ENCODE measurements at regions not wholly inside any gene's neighbourhood (a gene's known extent, or its start where the extent isn't known, plus 50 kb on each side); places are given as distances from the start of the nearest gene placed in this dataset.
"Not testable (repeated sequence)": the region's sequence is repeated elsewhere in the genome, so short reads cannot be mapped to it uniquely, and the experiment has no call there.

- DNase-seq: no peak
These were observed 155.4 kb downstream of the DIO2 start for GRCh38 chr14:80055667-80056496.

DNA sequence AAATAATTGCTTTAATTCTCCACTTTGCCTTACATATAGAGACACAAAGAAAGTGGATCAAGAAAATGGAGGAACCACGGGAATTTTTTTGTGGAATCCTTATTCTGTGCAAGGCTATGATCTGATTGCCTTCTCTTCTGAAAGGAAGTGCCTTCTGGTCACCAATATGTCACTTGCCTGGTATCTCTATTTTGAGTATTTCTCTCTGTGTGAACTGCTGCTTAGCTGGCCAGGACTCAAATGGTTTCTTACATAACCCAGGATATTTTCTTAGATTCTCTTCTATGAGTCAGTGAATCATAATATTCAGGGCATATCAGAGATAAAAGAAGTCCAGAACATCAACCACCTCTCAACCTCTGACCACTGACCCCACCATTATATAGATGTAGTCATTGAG is 156.1 kb downstream of the DIO2 start:
- DNase-seq: no peak

DNA sequence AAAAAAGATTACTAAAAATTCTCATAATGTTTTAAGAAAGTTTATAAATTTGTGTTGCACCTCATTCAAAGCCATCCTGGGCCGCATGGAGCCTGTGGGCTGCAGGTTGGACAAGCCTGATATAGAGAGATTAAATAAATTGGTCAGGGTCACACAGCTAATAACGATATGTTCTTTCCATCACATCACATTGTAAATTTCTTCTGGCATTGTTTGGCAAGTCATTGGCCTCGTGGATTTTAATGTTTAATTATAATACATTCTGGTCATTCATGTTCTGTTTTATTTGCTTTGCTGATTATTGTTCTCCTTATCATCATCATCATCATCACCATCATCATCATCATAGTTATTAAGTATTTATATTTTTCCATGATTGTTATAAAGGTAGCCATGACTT is 157.3 kb downstream of the DIO2 start:
- no peak for DNase-seq

GRCh38 chr14:80049055-80049454 is 162.2 kb downstream of the DIO2 start:
- DNase-seq: no peak

DNA sequence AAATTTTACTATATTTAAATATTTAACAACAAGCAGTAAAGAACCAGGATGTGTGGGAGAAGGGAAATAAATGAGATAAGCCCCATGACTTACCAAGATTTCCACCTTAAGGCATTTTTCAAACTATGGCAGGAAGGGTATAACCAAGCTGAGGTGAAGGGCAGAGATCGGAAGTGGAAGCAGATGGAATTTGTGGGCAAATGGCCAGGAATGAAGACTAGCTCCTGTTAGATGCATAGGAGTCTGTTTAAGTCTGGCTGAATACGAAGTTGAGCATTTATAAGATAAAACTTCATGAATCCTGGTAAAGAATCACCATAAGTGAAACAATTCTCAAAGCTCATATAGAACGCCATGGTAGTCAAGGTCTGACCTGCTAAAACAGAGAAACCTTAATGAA is 163.5 kb downstream of the DIO2 start:
- no peak for DNase-seq

- no peak for DNase-seq
These were observed 174.0 kb downstream of the DIO2 start for GRCh38 chr14:80037349-80037748.

- no peak for DNase-seq
These were observed 186.9 kb downstream of the DIO2 start for GRCh38 chr14:80024417-80024816.

DNA sequence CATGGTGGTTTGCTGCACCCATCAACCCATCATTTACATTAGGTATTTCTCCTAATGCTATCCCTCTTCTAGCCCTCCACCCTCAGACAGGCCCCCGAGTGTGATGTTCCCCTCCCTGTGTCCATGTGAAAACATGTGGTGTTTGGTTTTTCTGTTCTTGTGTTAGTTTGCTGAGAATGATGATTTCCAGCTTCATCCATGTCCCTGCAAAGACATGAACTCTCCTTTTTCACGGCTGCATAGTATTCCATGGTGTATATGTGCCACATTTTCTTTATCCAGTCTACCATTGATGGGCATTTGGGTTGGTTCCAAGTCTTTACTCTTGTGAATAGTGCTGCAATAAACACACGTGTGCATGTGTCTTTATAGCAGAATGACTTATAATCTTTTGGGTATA is 192.8 kb downstream of the DIO2 start:
- not testable (repeated sequence) for DNase-seq

DNA sequence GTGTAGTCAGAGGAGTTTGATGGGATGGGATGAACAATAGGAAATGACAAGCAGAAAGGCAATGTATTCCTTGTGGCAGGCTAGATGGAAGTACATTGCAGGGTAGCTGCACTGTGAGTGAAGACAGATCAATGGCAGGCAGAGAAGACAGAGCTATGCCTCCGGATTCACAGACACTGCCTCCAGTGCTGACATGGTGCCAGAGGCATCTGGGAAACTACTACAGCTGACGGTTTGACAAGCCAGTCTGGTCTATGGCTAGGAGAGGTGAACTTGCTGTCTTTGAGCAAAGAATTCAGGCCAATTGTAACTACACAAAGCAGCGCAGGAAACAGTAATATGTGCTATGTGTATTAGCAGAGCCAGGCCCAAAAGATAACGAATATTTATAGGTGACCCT is 193.5 kb downstream of the DIO2 start:
- no peak for DNase-seq

DNA sequence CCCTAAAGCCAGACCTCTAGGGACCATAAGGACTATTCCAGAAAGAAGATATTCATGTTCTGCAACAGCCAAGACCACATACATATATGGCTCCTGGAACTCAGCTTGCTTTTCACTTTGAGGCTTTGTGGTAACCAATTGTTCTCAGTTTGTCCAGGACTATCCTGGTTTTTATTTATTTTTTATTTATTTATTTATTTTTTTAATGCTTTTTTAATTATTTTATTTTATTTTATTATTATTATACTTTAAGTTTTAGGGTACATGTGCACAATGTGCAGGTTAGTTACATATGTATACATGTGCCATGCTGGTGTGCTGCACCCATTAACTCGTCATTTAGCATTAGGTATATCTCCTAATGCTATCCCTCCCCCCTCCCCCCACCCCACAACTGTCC is 201.1 kb downstream of the DIO2 start:
- not testable (repeated sequence) for DNase-seq

GRCh38 chr14:80005561-80005960 is 205.7 kb downstream of the DIO2 start:
- DNase-seq: no peak

GRCh38 chr14:80004871-80005270 is 206.4 kb downstream of the DIO2 start:
- no peak for DNase-seq

- DNase-seq: no peak
These were observed 208.2 kb downstream of the DIO2 start for GRCh38 chr14:80003138-80003537.

DNA sequence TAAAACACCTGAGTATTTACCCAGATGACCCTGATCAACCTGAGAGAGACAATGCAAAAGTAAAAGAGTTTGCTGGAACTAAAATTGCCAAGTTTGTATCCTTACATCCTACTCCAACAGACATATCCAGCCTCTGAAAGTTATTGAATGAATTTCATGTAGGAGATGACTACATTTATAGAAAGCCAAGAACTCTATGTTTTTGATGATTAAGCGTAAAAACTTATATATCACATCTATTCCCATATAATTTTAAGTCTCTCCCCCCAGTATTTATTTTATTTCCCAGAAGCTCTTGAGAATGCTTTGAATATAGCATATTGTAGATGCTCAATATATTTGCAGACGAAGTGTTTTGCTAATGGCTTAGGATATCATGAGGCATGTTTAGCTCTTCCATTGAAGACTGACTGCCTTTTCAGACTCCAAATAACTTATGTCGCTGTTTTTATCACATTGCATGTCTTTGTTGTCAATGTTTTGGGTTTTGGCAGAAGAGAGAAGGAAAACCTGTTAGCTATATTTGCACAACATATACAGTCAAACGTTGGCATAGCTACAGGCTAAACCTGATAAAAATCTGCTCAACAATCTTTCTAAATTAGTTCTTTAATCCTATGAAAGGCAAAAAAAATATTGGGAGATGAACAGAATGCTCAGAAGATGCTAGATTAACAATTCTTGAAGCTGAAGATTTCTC is 213.6 kb downstream of the DIO2 start:
- no peak for DNase-seq

GRCh38 chr14:79992407-79993198 is 218.7 kb downstream of the DIO2 start:
- no peak for DNase-seq

DNA sequence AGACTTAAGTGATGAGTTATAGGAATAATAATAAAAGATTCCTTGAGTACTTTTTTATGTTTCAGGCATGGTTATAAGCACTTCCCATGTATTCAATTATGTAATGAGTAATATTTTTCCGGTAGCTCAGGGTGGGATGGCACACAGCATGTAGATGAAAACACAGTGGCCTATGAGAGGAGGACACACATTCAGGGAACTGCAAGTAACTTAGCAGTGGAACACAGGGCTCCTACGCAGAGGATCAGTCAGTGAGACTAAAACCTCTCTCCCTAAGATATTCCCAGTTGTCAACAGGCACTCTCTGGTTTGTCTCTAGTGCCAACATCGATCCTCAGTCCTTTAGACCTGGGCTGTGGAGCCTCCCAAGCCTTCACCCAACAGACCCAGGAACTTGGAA is 219.4 kb downstream of the DIO2 start:
- no peak for DNase-seq

DNA sequence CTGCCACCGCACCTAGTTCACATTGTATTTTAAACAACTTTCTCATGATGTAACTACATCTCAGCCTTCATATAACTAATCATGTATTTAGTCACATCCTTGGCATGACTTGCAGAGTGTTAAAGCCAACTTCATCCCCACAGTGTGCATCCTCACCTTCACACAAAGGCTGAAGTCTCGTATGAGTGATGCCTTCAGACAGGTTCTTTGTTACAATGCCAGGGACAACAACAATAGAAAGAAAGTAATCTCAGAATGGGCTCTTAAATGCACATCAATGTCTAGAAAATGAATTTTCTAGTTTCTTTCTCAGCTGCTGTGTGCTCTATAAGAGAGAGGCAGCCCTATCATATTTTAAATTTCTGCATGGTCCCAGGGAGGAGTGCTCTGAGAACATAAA is 221.3 kb downstream of the DIO2 start:
- DNase-seq: no peak

DNA sequence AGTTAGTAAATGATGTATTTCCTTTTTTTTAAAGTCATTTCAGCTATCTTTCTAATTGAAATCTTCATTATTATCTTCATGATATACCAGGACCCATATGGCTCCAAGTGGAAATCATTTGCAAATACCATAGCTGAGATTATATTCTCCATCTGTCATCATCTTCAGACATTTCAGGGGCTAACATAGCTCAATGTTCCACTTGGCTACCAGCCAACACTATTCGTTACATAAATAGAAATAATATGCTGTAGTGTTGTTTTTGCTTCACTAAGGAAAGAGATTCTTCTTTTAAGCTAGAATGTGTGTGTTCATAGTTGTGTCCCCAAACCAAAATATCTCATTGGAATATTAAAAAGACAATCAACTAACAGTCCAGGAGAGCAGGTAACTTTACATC is 225.1 kb downstream of the DIO2 start:
- no peak for DNase-seq

DNA sequence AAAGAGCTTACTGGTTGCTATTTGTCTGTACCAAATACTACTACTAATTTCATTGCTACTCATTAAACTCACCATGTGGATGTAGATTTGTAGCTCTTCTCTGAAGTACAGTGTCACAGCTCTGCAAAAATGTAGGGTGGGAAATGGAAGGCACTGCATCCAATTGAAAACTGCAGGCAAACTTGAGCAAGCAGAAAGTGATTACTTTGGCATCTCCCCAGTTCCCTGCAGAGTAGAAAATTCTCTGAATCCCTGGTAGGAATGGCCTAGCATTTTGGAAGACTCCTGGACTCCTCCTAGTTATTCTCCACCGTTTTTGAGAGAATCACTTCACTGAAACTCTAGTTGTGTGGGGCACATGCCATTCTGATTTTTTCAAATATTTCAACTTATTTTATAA is 239.1 kb downstream of the DIO2 start:
- DNase-seq: no peak

GRCh38 chr14:79971330-79971729 is 240.0 kb downstream of the DIO2 start:
- no peak for DNase-seq

DNA sequence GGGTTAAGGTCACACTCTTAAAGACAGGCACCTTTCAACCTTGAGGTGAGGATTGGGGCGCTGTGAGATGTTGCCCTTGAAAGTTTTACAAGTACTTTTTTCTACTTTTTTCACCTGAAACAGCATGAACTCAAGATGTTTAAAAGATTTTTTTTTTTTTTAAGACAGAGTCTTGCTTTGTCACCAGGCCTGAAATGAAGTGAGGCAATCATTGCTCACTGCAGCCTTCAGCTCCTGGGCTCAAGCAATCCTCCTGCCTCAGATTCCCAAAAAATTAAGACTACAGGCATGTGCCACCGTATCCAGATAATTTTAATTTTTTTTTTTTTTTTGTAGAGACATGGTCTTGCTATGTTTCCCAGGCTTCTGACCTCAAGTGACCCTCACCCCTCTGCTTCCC is 243.9 kb downstream of the DIO2 start:
- DNase-seq: no peak

DNA sequence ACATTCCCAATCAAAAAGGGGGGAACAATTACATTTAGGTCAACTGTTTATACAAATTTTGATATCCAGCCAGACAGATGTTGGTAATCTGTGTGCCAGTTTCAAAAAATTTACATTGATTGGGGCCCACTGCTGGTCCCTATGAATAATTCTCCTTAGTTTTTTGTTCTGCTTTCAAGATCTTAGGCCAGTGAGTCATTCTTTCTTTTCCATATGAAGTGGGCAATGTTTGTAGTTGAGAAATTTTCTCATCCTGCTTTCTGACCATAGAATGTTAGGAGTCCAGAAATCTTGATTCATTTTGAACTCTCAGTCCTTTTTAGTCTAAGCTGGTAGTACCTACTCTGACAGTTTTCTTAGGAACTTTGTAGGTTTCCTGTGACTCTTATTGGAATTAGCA is 244.3 kb downstream of the DIO2 start:
- DNase-seq: no peak

GRCh38 chr14:79965896-79966295 is 245.4 kb downstream of the DIO2 start:
- no peak for DNase-seq

DNA sequence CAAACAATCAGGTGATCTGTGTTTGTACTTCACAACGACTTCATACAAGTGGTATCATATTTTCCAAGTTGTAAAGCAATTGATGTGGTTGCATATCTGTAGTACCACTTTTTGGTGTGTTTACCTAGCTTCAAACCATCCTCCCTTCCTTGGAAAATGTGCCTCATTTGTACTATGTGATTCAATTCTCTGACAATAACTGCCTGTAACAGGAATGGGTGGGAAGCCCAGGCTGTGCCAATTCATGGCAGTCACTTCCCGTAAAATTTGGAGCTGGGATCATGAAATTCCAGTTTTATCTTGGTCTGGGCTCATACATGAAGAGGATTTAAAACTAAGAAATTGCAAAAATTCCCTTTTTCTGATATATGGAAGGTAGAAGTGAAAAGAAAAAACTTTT is 250.1 kb downstream of the DIO2 start:
- no peak for DNase-seq
